Peyer's patch (tissue), 4 donors: ENCODE measurements at regions not wholly inside any gene's neighbourhood (a gene's known extent, or its start where the extent isn't known, plus 50 kb on each side); places are given as distances from the start of the nearest gene placed in this dataset.

Source experiments
- POLR2A ChIP-seq, 2 donors: fragments of 450-650 bp; IDR thresholded peaks; one replicate each; pipeline ENCODE4 v1.5.1; 2017; ENCODE audit warnings: antibody characterized with exemption in 2 of 2, mild to moderate bottlenecking in 2 of 2, moderate library complexity in 2 of 2
- TF ChIP-seq, protein P1 (sequence below), 6 experiments: fragments of 450-650 bp in 4 of 6; fragments of 200-600 bp in 2 of 6; sonication (generic) in 1 of 6; IDR thresholded peaks; one replicate each; pipeline ENCODE4 v1.5.1; 2017 to 2019; ENCODE audit warnings: antibody characterized with exemption in 6 of 6, mild to moderate bottlenecking in 3 of 6, moderate library complexity in 1 of 6

DNA sequence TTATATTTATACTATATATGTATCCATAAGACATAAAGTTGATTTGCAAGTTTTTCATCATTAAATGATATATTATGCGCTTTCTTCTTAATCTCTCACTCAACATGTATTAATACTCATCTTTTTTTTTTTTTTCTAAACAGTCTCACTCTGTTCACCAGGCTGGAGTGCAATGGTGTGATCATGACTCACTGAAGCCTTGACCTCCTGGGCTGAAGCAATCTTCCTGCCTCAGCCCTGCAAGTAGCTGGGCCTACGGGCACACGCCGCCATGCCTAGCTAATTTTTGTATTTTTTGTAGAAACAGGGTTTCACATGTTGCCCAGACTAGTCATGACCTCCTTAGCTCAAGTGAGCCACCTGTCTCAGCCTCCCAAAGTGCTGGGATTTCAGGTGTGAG, 51.4 kb upstream of the MAP4K3 start:
- TF ChIP-seq, protein P1, sequence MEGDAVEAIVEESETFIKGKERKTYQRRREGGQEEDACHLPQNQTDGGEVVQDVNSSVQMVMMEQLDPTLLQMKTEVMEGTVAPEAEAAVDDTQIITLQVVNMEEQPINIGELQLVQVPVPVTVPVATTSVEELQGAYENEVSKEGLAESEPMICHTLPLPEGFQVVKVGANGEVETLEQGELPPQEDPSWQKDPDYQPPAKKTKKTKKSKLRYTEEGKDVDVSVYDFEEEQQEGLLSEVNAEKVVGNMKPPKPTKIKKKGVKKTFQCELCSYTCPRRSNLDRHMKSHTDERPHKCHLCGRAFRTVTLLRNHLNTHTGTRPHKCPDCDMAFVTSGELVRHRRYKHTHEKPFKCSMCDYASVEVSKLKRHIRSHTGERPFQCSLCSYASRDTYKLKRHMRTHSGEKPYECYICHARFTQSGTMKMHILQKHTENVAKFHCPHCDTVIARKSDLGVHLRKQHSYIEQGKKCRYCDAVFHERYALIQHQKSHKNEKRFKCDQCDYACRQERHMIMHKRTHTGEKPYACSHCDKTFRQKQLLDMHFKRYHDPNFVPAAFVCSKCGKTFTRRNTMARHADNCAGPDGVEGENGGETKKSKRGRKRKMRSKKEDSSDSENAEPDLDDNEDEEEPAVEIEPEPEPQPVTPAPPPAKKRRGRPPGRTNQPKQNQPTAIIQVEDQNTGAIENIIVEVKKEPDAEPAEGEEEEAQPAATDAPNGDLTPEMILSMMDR (IDR thresholded peaks at IDR 0.05), result no peak
- no peak for TF ChIP-seq POLR2A (IDR thresholded peaks at IDR 0.05)
